ENCODE measurements at regions not wholly inside any gene's neighbourhood (a gene's known extent, or its start where the extent isn't known, plus 50 kb on each side); places are given as distances from the start of the nearest gene placed in this dataset.

GRCh38 chr10:107215681-107216080 is 51.2 kb upstream of the SORCS1 start:
- no peak for TF ChIP-seq CTCF (IDR thresholded peaks at IDR 0.05; ENCODE audit: low read depth, low read length, missing control alignments)
- DNase-seq (ENCODE audit: extremely low read depth, low read depth), result no peak
- H3K4me3 ChIP-seq (replicated peaks; ENCODE audit: low read depth, low read length), result no peak overlapping the region
